A549 (cell line): ENCODE measurements at regions not wholly inside any gene's neighbourhood (a gene's known extent, or its start where the extent isn't known, plus 50 kb on each side); places are given as distances from the start of the nearest gene placed in this dataset.

Experiments used
- ATAC-seq, 2 experiments: fragments of 200-7000 bp in 1 of 2; fragments of >200 bp in 1 of 2; cut with Nextera tagmentation in 1 of 2; cut with Tn5 transposase in 1 of 2; 3 replicates each; pipeline versions ENCODE4 v1.8.0 to v1.9.1; 2018 to 2020; ENCODE audit warnings: mild to moderate bottlenecking in 1 of 2, moderate library complexity in 1 of 2
- CTCF ChIA-PET: fragments of 300-600 bp; sonication (Branson Sonifier 250); formaldehyde crosslinking; extraction: SDS; loops from one replicate; lab custom pipeline; 2021; ENCODE audit warnings: antibody characterized with exemption, inconsistent platforms; lab: Yijun Ruan, JAX
- POLR2A ChIA-PET: fragments of 350-600 bp; formaldehyde crosslinking; extraction: SDS; loops from one replicate; lab custom pipeline; 2021; ENCODE audit warnings: antibody characterized with exemption, inconsistent platforms; lab: Yijun Ruan, JAX
- DNase-seq, 2 experiments: peaks; one replicate each; pipeline versions ENCODE4 v3.0.0 to v3.0.0-alpha.2; 2011 to 2016; ENCODE audit warnings: low read depth in 1 of 2, low spot score in 1 of 2
- FAIRE-seq: peaks from 2 replicates; lab custom pipeline; 2011; peaks lifted over from hg19 to GRCh38; lab: Jason Lieb, UNC
- H3K27ac ChIP-seq, 2 experiments: fragments of >200 bp; sonication (Bioruptor Twin); formaldehyde crosslinking; 3 replicates each; pipeline ENCODE4 v1.5.1; 2016 to 2017
- H3K4me1 ChIP-seq: fragments of >200 bp; sonication (Bioruptor Twin); formaldehyde crosslinking; 3 replicates; pipeline ENCODE4 v1.6.1; 2016
- H3K4me2 ChIP-seq: fragments of >200 bp; sonication (Bioruptor Twin); formaldehyde crosslinking; 3 replicates; pipeline ENCODE4 v1.6.1; 2016
- H3K4me3 ChIP-seq: fragments of >200 bp; sonication (Bioruptor Twin); formaldehyde crosslinking; 3 replicates; pipeline ENCODE4 v1.5.1; 2016
- H3K9me3 ChIP-seq: fragments of >200 bp; sonication (Bioruptor Twin); formaldehyde crosslinking; 3 replicates; pipeline ENCODE4 v1.6.1; 2016
- CBX2 ChIP-seq: fragments of 200-600 bp; sonication (generic); IDR thresholded peaks from 2 replicates; pipeline ENCODE4 v1.6.1; 2016; ENCODE audit warnings: low read depth, mild to moderate bottlenecking, borderline replicate concordance
- ELK1 ChIP-seq: fragments of 150-350 bp; IDR thresholded peaks from 2 replicates; pipeline ENCODE4 v1.6.1; 2014; ENCODE audit warnings: low read depth, mild to moderate bottlenecking, low read length
- EP300 ChIP-seq, 2 experiments: fragments of >200 bp; sonication (Bioruptor Twin); formaldehyde crosslinking; IDR thresholded peaks; 2 replicates in 1 of 2; 3 replicates in 1 of 2; pipeline ENCODE4 v1.6.1; 2016 to 2017
- ESRRA ChIP-seq: fragments of 150-350 bp; IDR thresholded peaks from 2 replicates; pipeline ENCODE4 v1.6.1; 2014; ENCODE audit warnings: mild to moderate bottlenecking, low read length, borderline replicate concordance
- HEYL ChIP-seq: fragments of 250-450 bp; sonication (Bioruptor Pico); IDR thresholded peaks from 2 replicates; pipeline ENCODE4 v1.8.0; 2021; ENCODE audit warnings: mild to moderate bottlenecking, moderate library complexity
- HOXA7 ChIP-seq: fragments of 250-450 bp; sonication (Bioruptor Pico); IDR thresholded peaks from 2 replicates; pipeline ENCODE4 v1.5.0; 2020; ENCODE audit warnings: mild to moderate bottlenecking, moderate library complexity
- MAFK ChIP-seq: fragments of 450-650 bp; IDR thresholded peaks from 2 replicates; pipeline ENCODE4 v1.6.1; 2014; ENCODE audit not compliant: partially characterized antibody
- MAX ChIP-seq: IDR thresholded peaks from 2 replicates; pipeline ENCODE4 v1.6.1; 2012
- MYC ChIP-seq: IDR thresholded peaks from 2 replicates; pipeline ENCODE4 v1.6.1; 2012; ENCODE audit warnings: mild to moderate bottlenecking, inconsistent platforms, low read length, improper control_type of control experiment, borderline replicate concordance
- NFE2L2 ChIP-seq: fragments of 150-350 bp; conservative IDR thresholded peaks from 2 replicates; pipeline ENCODE4 v1.6.1; 2014; ENCODE audit warnings: low read length
- POLR2A ChIP-seq: IDR thresholded peaks from 2 replicates; pipeline ENCODE4 v1.6.1; 2012; ENCODE audit warnings: mild to moderate bottlenecking, low read length
- POLR2AphosphoS2 ChIP-seq: conservative IDR thresholded peaks from 2 replicates; pipeline ENCODE4 v1.6.1; 2012; ENCODE audit warnings: low read length, improper control_type of control experiment, inconsistent platforms
- RARB ChIP-seq: fragments of 250-450 bp; sonication (Bioruptor Pico); IDR thresholded peaks from 2 replicates; pipeline ENCODE4 v1.8.0; 2021; ENCODE audit warnings: mild to moderate bottlenecking, moderate library complexity
- ZFP36 ChIP-seq: fragments of 450-650 bp; IDR thresholded peaks from 2 replicates; pipeline ENCODE4 v1.6.1; 2014; ENCODE audit warnings: borderline replicate concordance; ENCODE audit not compliant: partially characterized antibody
- ZNF302 ChIP-seq: fragments of 250-450 bp; sonication (Bioruptor Pico); IDR thresholded peaks from 2 replicates; pipeline ENCODE4 v1.9.0; 2021; ENCODE audit warnings: inconsistent platforms, mild to moderate bottlenecking, moderate library complexity
- WGBS: methylation state at CpG from one replicate; pipeline ENCODE4 v1.1.6; 2017; ENCODE audit errors: missing lambda C conversion rate; 5-methylcytosine and 5-hydroxymethylcytosine counted together
- TF ChIP-seq, protein P1 (sequence below): fragments of 250-450 bp; sonication (Bioruptor Pico); IDR thresholded peaks from 2 replicates; pipeline ENCODE4 v1.5.0; 2020; ENCODE audit warnings: low read depth, mild to moderate bottlenecking, moderate library complexity
- TF ChIP-seq, protein P2 (sequence below): fragments of >200 bp; sonication (Bioruptor Twin); formaldehyde crosslinking; IDR thresholded peaks from 3 replicates; pipeline ENCODE4 v1.5.1; 2016
- TF ChIP-seq, protein P3 (sequence below): fragments of 200-600 bp; sonication (generic); IDR thresholded peaks from 2 replicates; pipeline ENCODE4 v1.6.1; 2016; ENCODE audit warnings: antibody characterized with exemption, mild to moderate bottlenecking, moderate library complexity

GRCh38 chr2:164220265-164220664 lies 401.0 kb downstream of the GRB14 start:
- CTCF ChIA-PET: interaction anchor here (1.0 kb wide), 2 partner anchors 18 to 423 kb away, joined by 3 read pairs; no protein-coding TSS in a partner anchor
- Histone ChIP-seq H3K9me3 (no peaks in the 10 kb centered on the region), H3K27ac (no peak overlapping the region), H3K4me1 (no peaks in the 10 kb centered on the region)
- POLR2A ChIA-PET: no interaction called here
- no peak for TF ChIP-seq ESRRA
- peak; percentile 92 for TF ChIP-seq MAFK
- TF ChIP-seq, all 56 proteins: peak for 1
- 32% methylated on average over 4 of the region's 4 CpGs for WGBS
- FAIRE-seq (no peak), ATAC-seq (no peak), DNase-seq (no peak)
- Histone ChIP-seq H3K4me2 (no peak overlapping the region), H3K4me3 (no peak overlapping the region)

DNA sequence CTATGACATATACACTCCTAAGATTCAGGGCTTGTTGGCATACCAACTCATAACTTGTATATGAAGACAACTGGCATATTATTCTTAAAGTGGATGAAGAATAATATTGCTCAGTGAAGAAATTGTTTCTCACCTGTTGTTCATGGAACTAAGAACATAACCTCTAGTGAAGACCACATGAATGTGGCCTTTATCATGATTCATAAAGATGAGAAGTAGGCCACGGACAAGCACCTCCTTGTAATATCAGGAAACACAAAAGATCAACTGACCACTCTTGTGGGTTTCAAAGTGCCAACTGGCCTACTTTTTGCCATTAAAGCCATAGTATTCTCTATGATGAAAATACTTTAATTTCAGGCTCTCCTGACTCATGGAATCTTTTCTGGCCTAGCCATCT lies 407.4 kb downstream of the GRB14 start:
- CTCF ChIA-PET: no interaction called here
- TF ChIP-seq HOXA7 (CRISPR knock-in tag) (no peak), MYC (no peak), EP300 (IDR thresholded peaks at IDR 0.05) (no peak), RARB (CRISPR knock-in tag) (no peak), NFE2L2 (no peak), POLR2A (no peak), HEYL (CRISPR knock-in tag) (no peak), ZNF302 (CRISPR knock-in tag) (no peak), CBX2 (no peak), POLR2AphosphoS2 (no peak), MAX (no peak), ZFP36 (no peak), ELK1 (no peak)
- TF ChIP-seq, protein P1, sequence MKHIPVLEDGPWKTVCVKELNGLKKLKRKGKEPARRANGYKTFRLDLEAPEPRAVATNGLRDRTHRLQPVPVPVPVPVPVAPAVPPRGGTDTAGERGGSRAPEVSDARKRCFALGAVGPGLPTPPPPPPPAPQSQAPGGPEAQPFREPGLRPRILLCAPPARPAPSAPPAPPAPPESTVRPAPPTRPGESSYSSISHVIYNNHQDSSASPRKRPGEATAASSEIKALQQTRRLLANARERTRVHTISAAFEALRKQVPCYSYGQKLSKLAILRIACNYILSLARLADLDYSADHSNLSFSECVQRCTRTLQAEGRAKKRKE (CRISPR knock-in tag): no peak
- TF ChIP-seq, protein P2, sequence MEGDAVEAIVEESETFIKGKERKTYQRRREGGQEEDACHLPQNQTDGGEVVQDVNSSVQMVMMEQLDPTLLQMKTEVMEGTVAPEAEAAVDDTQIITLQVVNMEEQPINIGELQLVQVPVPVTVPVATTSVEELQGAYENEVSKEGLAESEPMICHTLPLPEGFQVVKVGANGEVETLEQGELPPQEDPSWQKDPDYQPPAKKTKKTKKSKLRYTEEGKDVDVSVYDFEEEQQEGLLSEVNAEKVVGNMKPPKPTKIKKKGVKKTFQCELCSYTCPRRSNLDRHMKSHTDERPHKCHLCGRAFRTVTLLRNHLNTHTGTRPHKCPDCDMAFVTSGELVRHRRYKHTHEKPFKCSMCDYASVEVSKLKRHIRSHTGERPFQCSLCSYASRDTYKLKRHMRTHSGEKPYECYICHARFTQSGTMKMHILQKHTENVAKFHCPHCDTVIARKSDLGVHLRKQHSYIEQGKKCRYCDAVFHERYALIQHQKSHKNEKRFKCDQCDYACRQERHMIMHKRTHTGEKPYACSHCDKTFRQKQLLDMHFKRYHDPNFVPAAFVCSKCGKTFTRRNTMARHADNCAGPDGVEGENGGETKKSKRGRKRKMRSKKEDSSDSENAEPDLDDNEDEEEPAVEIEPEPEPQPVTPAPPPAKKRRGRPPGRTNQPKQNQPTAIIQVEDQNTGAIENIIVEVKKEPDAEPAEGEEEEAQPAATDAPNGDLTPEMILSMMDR: no peak
- TF ChIP-seq, protein P3, sequence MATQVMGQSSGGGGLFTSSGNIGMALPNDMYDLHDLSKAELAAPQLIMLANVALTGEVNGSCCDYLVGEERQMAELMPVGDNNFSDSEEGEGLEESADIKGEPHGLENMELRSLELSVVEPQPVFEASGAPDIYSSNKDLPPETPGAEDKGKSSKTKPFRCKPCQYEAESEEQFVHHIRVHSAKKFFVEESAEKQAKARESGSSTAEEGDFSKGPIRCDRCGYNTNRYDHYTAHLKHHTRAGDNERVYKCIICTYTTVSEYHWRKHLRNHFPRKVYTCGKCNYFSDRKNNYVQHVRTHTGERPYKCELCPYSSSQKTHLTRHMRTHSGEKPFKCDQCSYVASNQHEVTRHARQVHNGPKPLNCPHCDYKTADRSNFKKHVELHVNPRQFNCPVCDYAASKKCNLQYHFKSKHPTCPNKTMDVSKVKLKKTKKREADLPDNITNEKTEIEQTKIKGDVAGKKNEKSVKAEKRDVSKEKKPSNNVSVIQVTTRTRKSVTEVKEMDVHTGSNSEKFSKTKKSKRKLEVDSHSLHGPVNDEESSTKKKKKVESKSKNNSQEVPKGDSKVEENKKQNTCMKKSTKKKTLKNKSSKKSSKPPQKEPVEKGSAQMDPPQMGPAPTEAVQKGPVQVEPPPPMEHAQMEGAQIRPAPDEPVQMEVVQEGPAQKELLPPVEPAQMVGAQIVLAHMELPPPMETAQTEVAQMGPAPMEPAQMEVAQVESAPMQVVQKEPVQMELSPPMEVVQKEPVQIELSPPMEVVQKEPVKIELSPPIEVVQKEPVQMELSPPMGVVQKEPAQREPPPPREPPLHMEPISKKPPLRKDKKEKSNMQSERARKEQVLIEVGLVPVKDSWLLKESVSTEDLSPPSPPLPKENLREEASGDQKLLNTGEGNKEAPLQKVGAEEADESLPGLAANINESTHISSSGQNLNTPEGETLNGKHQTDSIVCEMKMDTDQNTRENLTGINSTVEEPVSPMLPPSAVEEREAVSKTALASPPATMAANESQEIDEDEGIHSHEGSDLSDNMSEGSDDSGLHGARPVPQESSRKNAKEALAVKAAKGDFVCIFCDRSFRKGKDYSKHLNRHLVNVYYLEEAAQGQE: no peak
- WGBS: 25% methylated on average over 1 of the region's 1 CpG
- DNase-seq (no peak), ATAC-seq (no peak), FAIRE-seq (no peak)
- POLR2A ChIA-PET: no interaction called here
- H3K27ac ChIP-seq: no peak overlapping the region
- no peak overlapping the region for H3K4me2 ChIP-seq
- no peaks in the 10 kb centered on the region for H3K4me1 ChIP-seq
- no peaks in the 10 kb centered on the region for H3K9me3 ChIP-seq
- H3K4me3 ChIP-seq: no peak overlapping the region
